GM18520 (cell line): ENCODE measurements at regions not wholly inside any gene's neighbourhood (a gene's known extent, or its start where the extent isn't known, plus 50 kb on each side); places are given as distances from the start of the nearest gene placed in this dataset.

Source experiments
- ATAC-seq: cut with Tn5 transposase; IDR thresholded peaks from one replicate; pipeline ENCODE4 v1.9.1; 2021; ENCODE audit not compliant: unreplicated experiment

GRCh38 chr5:156109317-156110023 lies 217.5 kb upstream of the SGCD start:
- ATAC-seq: no peak

- ATAC-seq: no peak
Observed at GRCh38 chr5:156119692-156120091, 207.3 kb upstream of the SGCD start.

- ATAC-seq: no peak
Observed at GRCh38 chr5:156120777-156121176, 206.2 kb upstream of the SGCD start.

GRCh38 chr5:156121234-156121633 lies 205.7 kb upstream of the SGCD start:
- no peak for ATAC-seq

GRCh38 chr5:156121882-156122281 lies 205.1 kb upstream of the SGCD start:
- no peak for ATAC-seq

GRCh38 chr5:156124708-156125107 lies 202.3 kb upstream of the SGCD start:
- no peak for ATAC-seq

- ATAC-seq: no peak
Observed at GRCh38 chr5:156125118-156125517, 201.8 kb upstream of the SGCD start.

GRCh38 chr5:156126716-156127115 lies 200.2 kb upstream of the SGCD start:
- ATAC-seq: no peak

- ATAC-seq: no peak
Observed at GRCh38 chr5:156128026-156128425, 198.9 kb upstream of the SGCD start.

GRCh38 chr5:156134216-156134615 lies 192.7 kb upstream of the SGCD start:
- ATAC-seq: no peak

GRCh38 chr5:156135531-156135930 lies 191.4 kb upstream of the SGCD start:
- ATAC-seq: no peak

- ATAC-seq: no peak
Observed at GRCh38 chr5:156137071-156137869, 189.7 kb upstream of the SGCD start.

- ATAC-seq: no peak
Observed at GRCh38 chr5:156142867-156143266, 184.1 kb upstream of the SGCD start.

- no peak for ATAC-seq
Observed at GRCh38 chr5:156147261-156147943, 179.6 kb upstream of the SGCD start.

GRCh38 chr5:156147944-156148285 lies 179.0 kb upstream of the SGCD start:
- no peak for ATAC-seq

GRCh38 chr5:156148301-156148700 lies 178.7 kb upstream of the SGCD start:
- no peak for ATAC-seq

- ATAC-seq: no peak
Observed at GRCh38 chr5:156149213-156149612, 177.8 kb upstream of the SGCD start.

- ATAC-seq: no peak
Observed at GRCh38 chr5:156153602-156154001, 173.4 kb upstream of the SGCD start.

- ATAC-seq: no peak
Observed at GRCh38 chr5:156154757-156155156, 172.2 kb upstream of the SGCD start.

GRCh38 chr5:156155598-156155997 lies 171.4 kb upstream of the SGCD start:
- ATAC-seq: no peak

- ATAC-seq: no peak
Observed at GRCh38 chr5:156164306-156164705, 162.7 kb upstream of the SGCD start.

GRCh38 chr5:156169495-156169894 lies 157.5 kb upstream of the SGCD start:
- ATAC-seq: no peak
